Naive thymus-derived CD8-positive, alpha-beta T cell (primary cell): ENCODE measurements at regions not wholly inside any gene's neighbourhood (a gene's known extent, or its start where the extent isn't known, plus 50 kb on each side); places are given as distances from the start of the nearest gene placed in this dataset.

Experiments used
- ATAC-seq, 2 donors: fragments of 150-1000 bp; cut with Tn5 transposase in 1 of 2; sonication (Bioruptor Pico), chemical (Tn5 transposase) in 1 of 2; 1 replicate in 1 of 2; 2 replicates in 1 of 2; pipeline ENCODE4 v1.10.0; 2021; ENCODE audit warnings: mild to moderate bottlenecking in 2 of 2, moderate library complexity in 2 of 2
- POLR2A ChIA-PET: fragments of 350-600 bp; sonication (Branson Sonifier 250); formaldehyde crosslinking; loops from one replicate; lab custom pipeline; 2021; ENCODE audit warnings: antibody characterized with exemption; lab: Charles Lee
- DNase-seq, 10 donors: peaks; one replicate each; pipeline versions ENCODE4 v3.0.0 to v3.0.0-alpha.2; 2020 to 2022
- H3K27ac Mint-ChIP-seq, 10 donors: one replicate each; pipeline ENCODE4 v1.8.0; 2020 to 2022; ENCODE audit warnings: mild to moderate bottlenecking in 10 of 10, mixed read lengths in 10 of 10, moderate library complexity in 4 of 10, inconsistent platforms in 1 of 10
- H3K27me3 Mint-ChIP-seq, 5 donors: one replicate each; pipeline ENCODE4 v1.8.0; 2021 to 2022; ENCODE audit warnings: mixed read lengths in 5 of 5
- H3K36me3 Mint-ChIP-seq, 3 donors: one replicate each; pipeline ENCODE4 v1.8.0; 2020 to 2022; ENCODE audit warnings: mixed read lengths in 3 of 3, mild to moderate bottlenecking in 2 of 3, inconsistent platforms in 1 of 3
- H3K4me1 Mint-ChIP-seq, 4 donors: one replicate each; pipeline ENCODE4 v1.8.0; 2021 to 2022; ENCODE audit warnings: mixed read lengths in 4 of 4
- H3K4me3 Mint-ChIP-seq, 10 donors: one replicate each; pipeline ENCODE4 v1.8.0; 2020 to 2022; ENCODE audit warnings: mild to moderate bottlenecking in 10 of 10, mixed read lengths in 10 of 10, moderate library complexity in 6 of 10, inconsistent platforms in 1 of 10
- H3K9me3 Mint-ChIP-seq, 9 donors: one replicate each; pipeline ENCODE4 v1.8.0; 2020 to 2022; ENCODE audit warnings: mixed read lengths in 9 of 9, mild to moderate bottlenecking in 3 of 9, inconsistent platforms in 1 of 9, moderate library complexity in 1 of 9

- no peak for ATAC-seq
- H3K9me3 Mint-ChIP-seq = peaks cover 0 to 8% (median 0%) of the 10 kb centered on the region in 9 donors
- H3K27me3 Mint-ChIP-seq = no peaks in the 10 kb centered on the region
- no peaks in the 10 kb centered on the region for H3K36me3 Mint-ChIP-seq
- no peak overlapping the region for H3K4me3 Mint-ChIP-seq
- H3K4me1 Mint-ChIP-seq = no peaks in the 10 kb centered on the region
- DNase-seq = no peak
- H3K27ac Mint-ChIP-seq = no peak overlapping the region
- POLR2A ChIA-PET = no interaction called here
Measured at GRCh38 chr4:45350438-45350837, 624.1 kb upstream of the GNPDA2 start.

- POLR2A ChIA-PET = no interaction called here
- H3K27ac Mint-ChIP-seq = no peak overlapping the region
- no peaks in the 10 kb centered on the region for H3K4me1 Mint-ChIP-seq
- ATAC-seq (no peak), DNase-seq (no peak)
- peaks cover 0 to 10% (median 2%) of the 10 kb centered on the region in 9 donors for H3K9me3 Mint-ChIP-seq
- H3K36me3 Mint-ChIP-seq = no peaks in the 10 kb centered on the region
- no peaks in the 10 kb centered on the region for H3K27me3 Mint-ChIP-seq
- H3K4me3 Mint-ChIP-seq = no peak overlapping the region
Measured at GRCh38 chr4:45349859-45350258, 623.5 kb upstream of the GNPDA2 start.

DNA sequence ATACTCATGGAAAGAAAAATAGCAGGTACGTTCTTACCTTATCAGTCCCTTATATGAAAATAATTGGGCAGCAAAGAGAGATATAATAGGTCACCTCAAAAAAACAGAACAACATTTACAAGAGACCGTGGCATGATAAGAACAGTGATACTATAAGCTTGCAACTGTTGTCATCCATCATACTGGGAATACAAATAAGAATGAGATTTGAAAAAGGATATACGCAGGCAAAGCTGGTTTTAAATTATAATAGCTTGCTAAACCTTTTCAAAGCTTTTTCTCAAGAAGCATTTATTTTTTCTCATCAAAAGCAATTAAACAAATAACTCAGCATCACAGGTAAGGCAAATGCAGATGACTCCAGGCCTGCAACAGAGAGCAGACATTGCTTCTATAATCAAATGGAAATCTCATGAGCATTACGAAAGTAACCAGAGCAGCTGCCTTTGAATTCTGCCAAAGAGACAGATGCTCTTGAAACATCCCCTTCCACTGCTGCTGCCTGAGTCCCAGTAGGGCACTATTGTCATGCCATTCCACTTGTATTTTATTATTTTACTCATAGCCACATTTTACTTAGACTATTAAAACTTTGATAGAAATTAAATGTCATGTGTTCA lies 620.6 kb upstream of the GNPDA2 start:
- Mint-ChIP-seq H3K27me3 (no peaks in the 10 kb centered on the region), H3K36me3 (no peaks in the 10 kb centered on the region), H3K9me3 (peaks cover 0 to 9% (median 2%) of the 10 kb centered on the region in 9 donors), H3K4me1 (no peaks in the 10 kb centered on the region), H3K4me3 (no peak overlapping the region), H3K27ac (no peak overlapping the region)
- POLR2A ChIA-PET = no interaction called here
- DNase-seq (no peak), ATAC-seq (no peak)

DNA sequence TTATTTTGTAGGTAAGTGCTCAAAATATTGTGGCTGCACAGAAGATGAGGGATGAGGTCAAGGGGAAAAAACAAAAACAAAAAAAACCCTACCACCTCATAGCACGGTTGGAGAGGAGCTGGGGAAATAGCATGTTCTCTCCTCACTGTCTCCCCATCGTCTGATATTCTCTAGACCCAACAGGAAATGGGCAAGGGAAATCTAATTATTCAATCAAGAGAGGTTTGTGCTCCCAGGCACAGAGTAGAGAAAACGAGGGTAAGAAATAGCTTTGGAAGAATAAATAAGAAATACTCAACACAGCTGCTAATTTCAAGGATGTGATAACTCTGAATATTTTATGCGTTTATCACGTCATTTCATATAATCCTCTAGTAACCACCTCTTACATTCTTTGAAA lies 619.2 kb upstream of the GNPDA2 start:
- DNase-seq (no peak), ATAC-seq (no peak)
- Mint-ChIP-seq H3K4me1 (no peaks in the 10 kb centered on the region), H3K27me3 (no peaks in the 10 kb centered on the region), H3K9me3 (peaks cover 0 to 9% (median 0%) of the 10 kb centered on the region in 9 donors), H3K4me3 (no peak overlapping the region), H3K36me3 (no peaks in the 10 kb centered on the region), H3K27ac (no peak overlapping the region)
- POLR2A ChIA-PET = no interaction called here

GRCh38 chr4:45331802-45332201 lies 605.4 kb upstream of the GNPDA2 start:
- no peaks in the 10 kb centered on the region for H3K4me1 Mint-ChIP-seq
- peaks cover 0 to 19% (median 8%) of the 10 kb centered on the region in 9 donors for H3K9me3 Mint-ChIP-seq
- ATAC-seq (no peak), DNase-seq (no peak)
- H3K27ac Mint-ChIP-seq = no peak overlapping the region
- POLR2A ChIA-PET = no interaction called here
- H3K4me3 Mint-ChIP-seq = no peak overlapping the region
- no peaks in the 10 kb centered on the region for H3K36me3 Mint-ChIP-seq
- no peaks in the 10 kb centered on the region for H3K27me3 Mint-ChIP-seq

DNA sequence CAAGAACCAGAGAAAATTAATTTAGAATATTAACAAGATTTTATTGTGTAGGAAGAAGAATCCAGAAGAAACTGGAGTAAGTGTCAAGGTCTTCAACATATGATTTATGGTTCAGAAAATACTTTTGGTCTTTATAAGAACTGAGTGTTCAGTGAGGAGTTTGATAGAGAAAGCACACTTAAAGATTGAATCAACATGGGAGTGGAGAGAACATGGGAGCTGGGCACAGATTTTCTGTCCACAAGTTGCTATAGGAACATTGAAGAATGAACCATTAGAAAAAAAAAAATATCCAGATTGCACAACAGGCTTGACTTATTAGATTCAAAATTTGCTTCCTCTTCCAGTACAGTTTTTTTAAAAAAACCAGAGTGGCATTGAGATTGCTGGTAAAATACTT lies 601.2 kb upstream of the GNPDA2 start:
- ATAC-seq = no peak

DNA sequence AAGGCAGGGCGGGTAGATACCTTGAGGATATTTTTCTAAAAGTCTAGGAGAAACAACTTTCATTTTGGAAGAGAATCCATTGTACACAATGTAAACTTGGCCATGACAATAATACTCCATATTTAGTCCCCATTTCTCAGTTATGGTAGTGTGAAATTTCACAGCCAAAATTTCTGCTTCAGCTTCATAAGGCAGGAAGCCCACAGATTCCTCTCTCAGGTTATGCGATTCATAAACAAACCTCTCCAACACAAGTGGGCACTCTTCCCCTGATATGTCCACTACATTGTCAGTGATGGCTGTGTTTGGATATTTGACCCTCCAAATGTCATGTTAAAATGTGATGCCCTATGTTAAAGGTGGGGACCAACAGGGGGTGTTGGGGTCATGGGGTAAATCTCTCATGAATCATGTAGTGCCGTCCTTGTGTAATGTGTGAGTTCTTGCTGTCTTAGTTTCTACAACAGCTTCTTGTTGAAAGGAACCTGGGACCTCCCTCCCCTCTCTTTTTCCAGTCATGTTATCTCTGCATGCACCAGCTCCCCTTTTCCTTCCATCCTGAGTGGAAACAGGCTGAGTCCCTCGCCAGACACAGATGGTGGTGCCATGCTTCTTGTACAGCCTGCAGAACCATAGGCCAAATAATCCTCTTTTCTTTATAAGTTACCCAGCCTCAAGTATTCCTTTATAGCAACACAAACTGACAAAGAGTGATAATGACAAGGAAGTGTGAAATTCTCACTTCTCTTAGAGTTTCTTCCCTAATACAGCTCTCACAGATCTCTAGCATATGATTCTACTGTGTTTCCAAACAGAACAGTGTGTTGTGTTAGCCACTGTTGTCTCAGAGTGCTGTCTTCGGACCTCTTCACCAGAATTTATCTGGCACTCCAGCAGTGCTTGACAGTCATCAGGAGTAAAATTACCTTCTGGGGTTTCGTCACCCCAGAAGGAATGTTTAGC lies 598.4 kb upstream of the GNPDA2 start:
- Mint-ChIP-seq H3K4me1 (no peaks in the 10 kb centered on the region), H3K36me3 (no peaks in the 10 kb centered on the region), H3K4me3 (no peak overlapping the region), H3K9me3 (peaks cover 0 to 14% (median 6%) of the 10 kb centered on the region in 9 donors), H3K27ac (no peak overlapping the region), H3K27me3 (no peaks in the 10 kb centered on the region)
- no peak for ATAC-seq
- POLR2A ChIA-PET = no interaction called here
- DNase-seq = no peak

More for the DNA sequence above, 601.2 kb upstream of the GNPDA2 start:
- H3K9me3 Mint-ChIP-seq = peaks cover 0 to 22% (median 13%) of the 10 kb centered on the region in 9 donors
- no peak overlapping the region for H3K27ac Mint-ChIP-seq
- H3K27me3 Mint-ChIP-seq = no peaks in the 10 kb centered on the region
- DNase-seq = no peak
- no peaks in the 10 kb centered on the region for H3K4me1 Mint-ChIP-seq
- H3K36me3 Mint-ChIP-seq = no peaks in the 10 kb centered on the region
- H3K4me3 Mint-ChIP-seq = no peak overlapping the region
- POLR2A ChIA-PET = no interaction called here

DNA sequence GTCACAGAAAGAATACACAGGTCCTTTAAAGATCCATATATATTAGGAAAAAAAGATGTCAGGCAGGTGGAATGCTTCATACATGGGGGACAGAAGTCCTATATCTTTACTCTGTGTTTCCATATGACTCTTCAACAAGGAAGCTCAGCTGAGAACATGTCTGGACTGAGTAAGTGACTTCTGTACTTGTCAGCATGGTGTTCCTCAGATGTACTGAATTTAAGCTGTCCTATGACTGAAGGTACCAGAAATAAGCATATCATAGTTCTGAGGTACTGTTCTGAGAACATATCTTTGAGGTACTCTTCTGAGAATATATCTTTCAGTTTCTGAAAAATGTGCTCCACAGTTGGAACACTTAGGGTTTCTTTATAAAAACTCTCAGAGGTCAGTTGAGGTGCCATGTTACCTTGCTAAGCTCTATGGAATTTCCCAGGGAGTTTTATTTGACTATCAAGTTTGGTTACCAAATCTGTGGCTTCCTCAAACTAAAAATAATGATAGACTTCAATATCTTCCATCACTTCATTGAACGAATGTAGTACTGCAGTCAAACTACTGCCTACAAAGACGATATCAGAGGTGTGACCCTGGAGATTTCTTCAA lies 597.2 kb upstream of the GNPDA2 start:
- Mint-ChIP-seq H3K27me3 (no peaks in the 10 kb centered on the region), H3K27ac (no peak overlapping the region), H3K9me3 (peaks cover 0 to 14% (median 6%) of the 10 kb centered on the region in 9 donors), H3K36me3 (no peaks in the 10 kb centered on the region), H3K4me1 (no peaks in the 10 kb centered on the region), H3K4me3 (no peak overlapping the region)
- ATAC-seq (no peak), DNase-seq (no peak)
- POLR2A ChIA-PET = no interaction called here

- POLR2A ChIA-PET = no interaction called here
- no peaks in the 10 kb centered on the region for H3K27me3 Mint-ChIP-seq
- H3K4me1 Mint-ChIP-seq = no peaks in the 10 kb centered on the region
- H3K9me3 Mint-ChIP-seq = peaks cover 3 to 15% (median 9%) of the 10 kb centered on the region in 9 donors
- no peak overlapping the region for H3K27ac Mint-ChIP-seq
- no peak for DNase-seq
- H3K36me3 Mint-ChIP-seq = no peaks in the 10 kb centered on the region
- no peak for ATAC-seq
- H3K4me3 Mint-ChIP-seq = no peak overlapping the region
Measured at GRCh38 chr4:45317739-45318138, 591.4 kb upstream of the GNPDA2 start.

GRCh38 chr4:45317276-45317675 lies 590.9 kb upstream of the GNPDA2 start:
- Mint-ChIP-seq H3K27ac (no peak overlapping the region), H3K27me3 (no peaks in the 10 kb centered on the region), H3K4me3 (no peak overlapping the region), H3K9me3 (peaks cover 4 to 15% (median 10%) of the 10 kb centered on the region in 9 donors), H3K4me1 (no peaks in the 10 kb centered on the region), H3K36me3 (no peaks in the 10 kb centered on the region)
- POLR2A ChIA-PET = no interaction called here
- no peak for DNase-seq
- no peak for ATAC-seq

- H3K4me3 Mint-ChIP-seq = no peak overlapping the region
- H3K36me3 Mint-ChIP-seq = no peaks in the 10 kb centered on the region
- no peaks in the 10 kb centered on the region for H3K4me1 Mint-ChIP-seq
- POLR2A ChIA-PET = no interaction called here
- DNase-seq = no peak
- no peak overlapping the region for H3K27ac Mint-ChIP-seq
- H3K27me3 Mint-ChIP-seq = no peaks in the 10 kb centered on the region
- H3K9me3 Mint-ChIP-seq = peaks cover 7 to 16% (median 11%) of the 10 kb centered on the region in 9 donors
- ATAC-seq = no peak
Measured at GRCh38 chr4:45316257-45316656, 589.9 kb upstream of the GNPDA2 start.

DNA sequence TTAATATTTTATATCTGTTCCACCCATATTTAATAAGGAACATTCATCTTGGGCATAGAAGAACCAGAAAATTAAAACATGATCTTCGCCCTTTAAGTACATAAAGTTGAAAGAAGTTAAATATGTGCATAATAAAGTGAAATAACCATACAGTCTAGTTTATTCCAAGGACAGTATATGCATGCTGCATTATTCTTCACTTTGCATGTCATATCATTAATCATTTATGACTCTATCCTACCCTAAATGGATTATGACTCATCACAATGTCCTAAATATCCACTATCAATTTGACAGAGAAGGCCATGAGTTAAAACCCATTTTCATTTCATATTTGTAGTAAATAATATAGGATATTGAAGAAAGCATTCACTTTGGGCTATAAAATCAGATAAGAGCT lies 576.5 kb upstream of the GNPDA2 start:
- POLR2A ChIA-PET = no interaction called here
- Mint-ChIP-seq H3K27me3 (no peaks in the 10 kb centered on the region), H3K9me3 (peaks cover 0 to 20% (median 6%) of the 10 kb centered on the region in 9 donors), H3K4me3 (no peak overlapping the region), H3K36me3 (no peaks in the 10 kb centered on the region), H3K4me1 (no peaks in the 10 kb centered on the region), H3K27ac (no peak overlapping the region)
- DNase-seq = no peak
- no peak for ATAC-seq

GRCh38 chr4:45294464-45294863 lies 568.1 kb upstream of the GNPDA2 start:
- Mint-ChIP-seq H3K36me3 (no peaks in the 10 kb centered on the region), H3K9me3 (peaks cover 7 to 41% (median 12%) of the 10 kb centered on the region in 9 donors), H3K27ac (no peak overlapping the region), H3K27me3 (no peaks in the 10 kb centered on the region), H3K4me3 (no peak overlapping the region), H3K4me1 (no peaks in the 10 kb centered on the region)
- POLR2A ChIA-PET = no interaction called here
- ATAC-seq (no peak), DNase-seq (no peak)
